Stimulated activated CD4-positive, alpha-beta T cell treated with anti-CD3 and anti-CD28 coated beads, Interleukin-15, amount 100 ng/mL, for 1 hour (primary cell): ENCODE measurements at regions not wholly inside any gene's neighbourhood (a gene's known extent, or its start where the extent isn't known, plus 50 kb on each side); places are given as distances from the start of the nearest gene placed in this dataset.
"Not testable (repeated sequence)": the region's sequence is repeated elsewhere in the genome, so short reads cannot be mapped to it uniquely, and the experiment has no call there.

Experiments
- DNase-seq, 2 donors: peaks; one replicate each; pipeline ENCODE4 v3.0.0-alpha.2; 2020; ENCODE audit warnings: low read depth in 1 of 2, low spot score in 1 of 2

DNA sequence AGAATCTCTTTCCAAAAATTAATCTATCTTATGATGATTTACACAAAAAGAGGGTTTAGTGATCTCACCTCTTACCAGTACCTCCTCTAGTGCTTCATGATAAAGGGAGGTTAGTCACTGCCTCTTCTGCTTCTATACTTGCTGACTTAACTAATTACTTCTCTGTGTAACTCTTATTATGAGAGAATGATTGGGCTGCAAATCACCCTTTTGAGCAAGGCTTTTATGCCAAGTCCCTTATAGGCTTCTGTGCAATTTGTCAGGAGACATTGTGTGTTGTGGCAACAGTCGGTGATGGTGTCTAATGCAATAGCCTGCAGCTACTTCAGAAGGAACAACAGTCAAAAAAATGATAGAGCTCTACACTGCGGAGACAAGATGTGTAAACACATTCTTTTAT lies 1568.1 kb upstream of the GOT2 start:
- no peak for DNase-seq

GRCh38 chr16:60299241-60299776 lies 1565.2 kb upstream of the GOT2 start:
- DNase-seq = no peak

GRCh38 chr16:60295451-60295850 lies 1561.3 kb upstream of the GOT2 start:
- no peak for DNase-seq

DNA sequence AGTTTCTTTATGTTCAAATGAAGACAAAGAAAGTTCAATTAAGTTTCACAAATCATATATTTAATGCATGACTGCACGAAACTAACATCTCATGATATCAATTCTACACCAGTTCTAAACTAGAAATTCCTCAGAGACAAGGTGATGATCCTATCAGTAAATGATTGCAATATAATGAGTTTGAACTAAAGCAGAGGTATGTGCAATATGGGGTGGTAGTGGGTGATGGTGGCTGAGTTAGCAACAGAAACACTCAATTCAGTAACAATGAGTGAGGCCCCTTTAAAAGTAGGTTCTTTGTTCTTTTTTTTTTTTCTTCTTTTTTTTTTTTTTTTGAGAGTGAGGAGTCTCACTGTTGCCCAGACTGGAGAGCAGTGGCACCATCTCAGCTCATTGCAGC lies 1551.7 kb upstream of the GOT2 start:
- DNase-seq = no peak

DNA sequence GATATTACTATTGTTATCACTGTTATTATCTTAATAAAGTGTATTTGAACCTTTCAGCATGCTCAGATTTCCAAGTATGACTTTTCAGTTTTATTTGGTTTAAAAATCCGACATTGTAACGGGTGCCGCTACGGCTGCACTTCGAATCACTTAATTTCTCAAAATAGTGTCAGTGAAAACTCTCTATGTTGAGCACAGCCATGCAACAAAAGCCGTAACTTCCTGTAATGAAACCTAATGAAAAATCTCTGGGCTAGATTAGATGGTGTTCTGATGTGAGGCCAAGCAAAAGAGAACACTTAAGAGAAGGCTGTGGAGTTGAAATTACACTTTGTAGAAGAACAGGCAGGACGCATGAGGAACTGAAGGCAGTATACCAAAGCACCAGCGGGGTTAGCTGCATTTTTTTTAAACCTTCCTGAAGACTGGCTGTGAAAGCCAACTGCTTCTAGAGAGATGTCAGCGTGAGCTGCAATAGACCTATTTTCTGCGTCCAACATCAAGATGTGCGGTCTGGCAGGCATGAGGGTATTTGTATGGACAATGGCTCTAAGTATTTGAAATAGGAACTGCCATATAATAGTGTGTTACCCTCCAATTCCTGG lies 1545.0 kb upstream of the GOT2 start:
- DNase-seq = no peak

- no peak for DNase-seq
Observed at GRCh38 chr16:60274431-60275019, 1540.4 kb upstream of the GOT2 start.

GRCh38 chr16:60271781-60272180 lies 1537.7 kb upstream of the GOT2 start:
- no peak for DNase-seq

GRCh38 chr16:60271025-60271771 lies 1537.1 kb upstream of the GOT2 start:
- no peak for DNase-seq

- DNase-seq = no peak
Observed at GRCh38 chr16:60261425-60261824, 1527.3 kb upstream of the GOT2 start.

GRCh38 chr16:60259956-60260355 lies 1525.8 kb upstream of the GOT2 start:
- DNase-seq = no peak

GRCh38 chr16:60246086-60246485 lies 1512.0 kb upstream of the GOT2 start:
- no peak for DNase-seq

GRCh38 chr16:60241671-60242070 lies 1507.6 kb upstream of the GOT2 start:
- DNase-seq = no peak

DNA sequence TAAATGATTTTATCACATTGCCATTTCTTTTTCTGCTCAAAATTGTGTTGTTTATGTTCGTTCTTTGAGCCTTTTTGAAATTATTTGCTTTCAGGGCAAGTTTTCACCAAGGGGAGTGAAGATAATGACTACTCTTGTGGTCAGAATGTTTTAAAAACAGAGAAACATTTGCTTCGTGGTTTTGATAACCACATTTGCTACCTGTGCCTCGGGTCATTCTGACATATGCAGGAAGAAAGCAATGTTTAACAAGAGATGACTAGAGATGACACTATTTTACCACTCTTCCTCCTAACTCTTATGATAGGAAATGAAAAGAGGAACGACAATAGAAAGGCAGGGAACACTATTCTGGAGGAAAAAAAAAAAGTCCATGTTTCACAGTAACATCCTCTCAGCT lies 1496.5 kb upstream of the GOT2 start:
- no peak for DNase-seq

- no peak for DNase-seq
Observed at GRCh38 chr16:60225541-60225940, 1491.4 kb upstream of the GOT2 start.

- no peak for DNase-seq
Observed at GRCh38 chr16:60217787-60218186, 1483.7 kb upstream of the GOT2 start.

- no peak for DNase-seq
Observed at GRCh38 chr16:60214311-60214710, 1480.2 kb upstream of the GOT2 start.

DNA sequence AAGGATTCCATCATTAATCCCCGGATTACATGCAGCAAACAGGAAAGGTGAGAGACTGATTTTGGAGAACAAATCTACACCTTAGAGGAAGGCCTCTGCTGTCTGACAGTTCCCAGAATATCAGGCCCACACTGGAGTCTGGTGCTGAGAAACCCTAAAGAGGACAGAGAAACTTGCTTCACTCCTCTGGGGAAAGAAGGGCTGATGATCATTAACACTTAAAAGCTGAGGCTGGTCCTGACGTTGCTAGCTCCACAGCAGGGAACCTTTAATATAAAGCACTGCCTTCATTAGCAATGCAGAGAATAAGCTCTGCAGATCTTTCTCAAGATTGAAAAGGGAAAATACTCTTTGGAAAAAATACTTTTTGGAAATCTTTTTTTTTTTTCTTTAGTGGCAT lies 1472.4 kb upstream of the GOT2 start:
- no peak for DNase-seq

- no peak for DNase-seq
Observed at GRCh38 chr16:60204181-60204580, 1470.1 kb upstream of the GOT2 start.

DNA sequence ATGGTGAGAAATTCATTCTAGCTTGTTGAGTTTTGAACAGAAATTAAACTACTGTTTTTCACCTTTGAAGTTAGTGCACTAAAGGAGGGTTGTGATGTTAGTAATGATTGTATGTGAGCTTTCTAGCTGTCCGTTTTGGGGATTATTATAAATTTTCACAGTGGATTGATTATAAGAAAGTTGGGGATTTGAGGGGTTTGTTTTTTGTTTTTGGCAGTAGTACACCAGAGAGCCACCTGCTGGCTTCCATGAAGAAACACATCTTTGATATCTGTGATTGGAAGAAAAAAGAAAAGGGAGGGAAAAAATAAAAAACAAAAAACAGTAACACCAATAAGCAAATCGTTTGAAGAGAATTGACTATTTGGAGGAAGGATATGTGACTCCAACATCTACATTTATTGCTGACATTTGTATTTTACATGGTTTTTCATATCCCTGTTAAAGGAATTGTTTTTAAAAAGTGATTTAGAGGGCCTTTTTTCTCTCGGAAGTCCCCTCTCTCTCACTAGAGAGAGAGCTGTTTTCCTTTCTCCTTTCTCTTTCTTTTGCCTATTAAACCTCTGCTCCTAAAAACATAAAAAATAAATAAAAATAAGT lies 1469.5 kb upstream of the GOT2 start:
- DNase-seq = no peak

- DNase-seq = not testable (repeated sequence)
Observed at GRCh38 chr16:60200729-60201128, 1466.6 kb upstream of the GOT2 start.

- DNase-seq = no peak
Observed at GRCh38 chr16:60200161-60200560, 1466.0 kb upstream of the GOT2 start.

DNA sequence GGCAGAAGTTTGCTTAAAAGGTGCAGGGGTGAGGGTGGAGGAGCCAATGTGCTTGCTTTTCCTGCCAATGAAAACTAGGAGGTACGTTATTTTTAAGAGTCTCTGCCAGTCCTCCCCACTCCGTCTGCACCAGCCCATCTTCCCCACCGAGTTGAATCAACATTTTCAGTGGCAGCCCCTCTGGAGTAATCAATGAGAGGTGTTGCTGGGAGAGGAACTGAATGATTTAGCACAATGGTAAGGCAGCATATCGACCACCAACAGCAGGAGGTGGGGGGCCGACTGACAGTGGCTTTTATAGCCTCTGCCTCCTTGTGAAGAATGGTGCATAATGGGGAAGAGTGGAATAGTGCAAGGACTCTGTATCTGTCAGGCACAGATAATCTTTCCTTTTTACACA lies 1465.0 kb upstream of the GOT2 start:
- DNase-seq = no peak
